Activated T-helper 2 cell treated with anti-CD3 and anti-CD28 coated beads, Interferon-gamma antibody, Interleukin-2, Interleukin-4, amounts not matched to agents 10 μg/mL and 5 μg/mL and 100 μg/mL, durations not matched to agents 14 hours and 24 hours and 36 hours (primary cell): ENCODE measurements at regions not wholly inside any gene's neighbourhood (a gene's known extent, or its start where the extent isn't known, plus 50 kb on each side); places are given as distances from the start of the nearest gene placed in this dataset.
"Not testable (repeated sequence)": the region's sequence is repeated elsewhere in the genome, so short reads cannot be mapped to it uniquely, and the experiment has no call there.

Experiments used
- DNase-seq: peaks from one replicate; pipeline ENCODE4 v3.0.0; 2021; ENCODE audit warnings: low spot score
- H3K27ac Mint-ChIP-seq: one replicate; pipeline ENCODE4 v1.8.0; 2021; ENCODE audit warnings: mixed read lengths
- H3K27me3 Mint-ChIP-seq: one replicate; pipeline ENCODE4 v1.8.0; 2021; ENCODE audit warnings: low read depth, mixed read lengths
- H3K36me3 Mint-ChIP-seq: one replicate; pipeline ENCODE4 v1.8.0; 2021; ENCODE audit warnings: low read depth, mixed read lengths
- H3K4me1 Mint-ChIP-seq: one replicate; pipeline ENCODE4 v1.8.0; 2021; ENCODE audit warnings: low read depth, mixed read lengths
- H3K4me3 Mint-ChIP-seq: one replicate; pipeline ENCODE4 v1.8.0; 2021; ENCODE audit warnings: low read depth, mild to moderate bottlenecking, moderate library complexity, mixed read lengths
- H3K9me3 Mint-ChIP-seq: one replicate; pipeline ENCODE4 v1.8.0; 2021; ENCODE audit warnings: mixed read lengths
- intact Hi-C: fragments of 100-400 bp; cut with micrococcal nuclease; formaldehyde crosslinking; loops from one replicate; pipeline ENCODE4 v1.15.1; 2023

DNA sequence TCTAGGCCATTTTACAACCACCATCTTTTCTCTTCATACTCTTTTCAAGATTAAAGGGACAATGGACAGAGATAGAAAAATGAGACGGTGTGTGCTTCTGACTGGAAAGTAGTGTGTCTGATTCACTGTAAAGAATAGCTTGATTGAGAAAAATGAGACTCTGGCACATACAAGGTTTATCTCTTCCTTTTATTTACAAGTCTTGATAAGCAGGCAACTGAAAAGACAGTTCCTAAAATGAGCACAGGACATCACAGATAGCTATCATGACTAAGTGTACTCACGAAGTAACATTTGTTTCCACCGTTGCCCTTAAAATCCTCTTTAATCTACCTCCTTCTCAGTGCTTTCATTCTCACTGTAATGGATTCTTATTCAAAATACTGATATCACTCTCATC lies 383.0 kb downstream of the TBC1D32 start:
- no peaks in the 10 kb centered on the region for H3K27me3 Mint-ChIP-seq
- H3K4me1 Mint-ChIP-seq, result no peaks in the 10 kb centered on the region
- no peaks in the 10 kb centered on the region for H3K36me3 Mint-ChIP-seq
- no peak overlapping the region for H3K27ac Mint-ChIP-seq
- DNase-seq, result no peak
- H3K9me3 Mint-ChIP-seq, result no peaks in the 10 kb centered on the region
- intact Hi-C loops, result no loop called here
- no peak overlapping the region for H3K4me3 Mint-ChIP-seq

DNA sequence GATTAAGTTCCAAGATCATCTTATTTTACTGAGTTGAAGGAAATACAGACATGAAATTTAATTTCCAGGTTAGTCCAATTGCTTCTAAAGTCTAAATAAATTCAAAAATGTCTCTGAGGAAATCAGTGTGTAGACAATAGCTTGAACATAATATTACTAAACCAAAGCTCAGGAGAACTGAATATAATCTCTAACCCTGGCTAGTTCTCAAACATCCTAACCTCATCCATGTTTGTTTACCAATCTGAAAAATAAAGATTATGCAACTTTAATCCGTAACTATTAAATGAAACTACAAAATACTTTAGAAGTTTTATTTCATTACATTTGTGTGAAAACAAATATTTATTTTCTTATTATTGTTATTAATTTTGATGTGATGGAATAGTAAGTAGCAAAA lies 387.2 kb downstream of the TBC1D32 start:
- no peaks in the 10 kb centered on the region for H3K36me3 Mint-ChIP-seq
- no peak overlapping the region for H3K27ac Mint-ChIP-seq
- no peak overlapping the region for H3K4me3 Mint-ChIP-seq
- no peak for DNase-seq
- H3K9me3 Mint-ChIP-seq, result no peaks in the 10 kb centered on the region
- intact Hi-C loops, result no loop called here
- H3K27me3 Mint-ChIP-seq, result no peaks in the 10 kb centered on the region
- no peaks in the 10 kb centered on the region for H3K4me1 Mint-ChIP-seq

DNA sequence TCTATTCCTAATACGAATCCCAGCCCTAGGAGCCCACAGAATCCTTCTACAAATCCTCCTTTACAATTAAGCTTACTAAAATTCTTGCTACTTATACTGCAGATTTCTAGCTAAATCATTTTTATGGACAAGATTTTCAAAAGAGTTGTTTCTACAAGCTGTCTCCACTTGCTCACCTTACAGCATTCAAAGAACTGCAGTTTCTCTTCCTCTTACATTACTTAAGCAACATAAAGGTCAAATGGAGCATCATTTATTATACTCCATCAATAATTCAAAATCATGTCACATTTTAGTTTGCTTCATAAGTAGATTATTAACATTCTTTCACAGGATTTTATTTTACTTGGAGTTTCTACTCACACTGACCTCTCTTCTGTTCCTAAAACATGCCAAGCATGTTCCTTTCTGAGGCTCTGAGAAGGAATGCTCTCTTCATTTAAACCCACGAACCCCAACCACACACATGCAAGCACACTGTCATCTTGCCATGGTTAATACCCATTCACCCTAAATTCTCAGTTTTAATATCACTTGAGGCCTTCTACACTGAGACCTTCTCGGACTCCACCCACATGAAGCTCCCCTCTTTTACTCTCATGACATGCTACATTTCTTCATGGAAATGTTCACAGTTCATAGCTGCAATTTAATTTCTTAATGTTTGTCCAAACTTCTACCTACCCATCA lies 388.2 kb downstream of the TBC1D32 start:
- no peaks in the 10 kb centered on the region for H3K9me3 Mint-ChIP-seq
- DNase-seq, result no peak
- H3K27me3 Mint-ChIP-seq, result no peaks in the 10 kb centered on the region
- no peak overlapping the region for H3K27ac Mint-ChIP-seq
- H3K36me3 Mint-ChIP-seq, result no peaks in the 10 kb centered on the region
- no peak overlapping the region for H3K4me3 Mint-ChIP-seq
- intact Hi-C loops, result no loop called here
- H3K4me1 Mint-ChIP-seq, result no peaks in the 10 kb centered on the region

DNA sequence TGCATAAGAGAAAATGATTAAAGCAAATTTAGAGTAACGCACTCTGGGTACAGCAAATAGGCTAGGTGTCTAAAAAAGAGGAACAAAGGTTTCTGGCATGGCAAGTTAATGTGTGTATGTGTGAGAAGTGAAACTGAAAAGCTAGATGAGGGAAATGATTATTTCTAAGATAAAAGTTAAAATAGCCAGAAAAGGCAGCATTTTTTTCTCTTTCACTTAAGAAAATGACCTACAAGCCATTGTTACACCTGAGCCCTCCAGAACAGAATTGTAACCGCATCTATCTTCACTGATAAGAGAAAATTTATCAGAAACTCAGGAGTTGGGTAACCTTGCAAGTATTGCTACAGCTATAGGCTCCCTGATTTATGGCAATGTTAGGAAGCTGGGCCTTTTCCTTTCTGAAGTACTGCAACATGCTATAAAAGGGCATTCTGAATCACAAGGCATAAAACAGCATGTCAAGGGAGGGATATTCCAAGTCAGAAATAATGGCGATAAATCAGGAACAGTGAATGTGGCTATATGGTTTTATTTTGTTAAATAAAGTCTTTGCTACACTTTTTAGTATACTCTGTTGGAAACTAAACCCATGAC lies 395.3 kb downstream of the TBC1D32 start:
- Mint-ChIP-seq H3K36me3 (no peaks in the 10 kb centered on the region), H3K9me3 (no peaks in the 10 kb centered on the region), H3K27me3 (no peaks in the 10 kb centered on the region), H3K4me1 (no peaks in the 10 kb centered on the region), H3K4me3 (no peak overlapping the region), H3K27ac (no peak overlapping the region)
- intact Hi-C loops, result no loop called here
- no peak for DNase-seq

DNA sequence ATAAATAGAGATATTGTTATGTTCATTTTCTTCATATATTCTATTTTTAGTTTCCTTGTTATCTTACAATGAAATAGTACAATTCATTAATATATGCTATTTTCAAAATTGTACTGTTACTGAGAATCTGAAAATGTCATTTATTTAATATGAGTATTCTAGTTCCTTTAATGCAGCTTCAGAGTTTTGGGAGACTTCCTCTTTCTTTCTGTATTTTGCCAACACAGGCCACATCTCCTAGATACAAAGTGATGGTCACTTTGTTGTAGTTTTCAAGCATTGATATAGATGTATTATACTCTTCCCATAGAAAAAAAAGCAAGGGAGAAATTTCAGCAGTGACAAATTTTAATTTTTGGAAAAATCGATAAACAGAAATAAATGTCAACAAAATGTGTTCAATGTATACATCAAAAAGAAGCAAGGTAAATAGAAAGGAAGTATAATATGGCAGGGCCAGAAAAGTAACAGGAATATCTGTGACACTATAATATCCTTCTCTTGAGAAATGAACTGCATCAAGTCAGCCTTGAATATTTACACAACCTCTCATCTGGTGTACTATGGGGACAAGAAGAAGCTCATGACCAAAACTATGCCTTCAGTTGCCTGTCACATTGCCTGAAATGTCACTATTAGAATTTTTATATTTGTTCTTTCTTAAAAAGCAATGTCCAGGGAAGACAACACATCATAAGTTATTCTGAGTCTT lies 396.0 kb downstream of the TBC1D32 start:
- no peaks in the 10 kb centered on the region for H3K36me3 Mint-ChIP-seq
- intact Hi-C loops, result no loop called here
- H3K4me3 Mint-ChIP-seq, result no peak overlapping the region
- no peaks in the 10 kb centered on the region for H3K4me1 Mint-ChIP-seq
- no peaks in the 10 kb centered on the region for H3K27me3 Mint-ChIP-seq
- no peaks in the 10 kb centered on the region for H3K9me3 Mint-ChIP-seq
- DNase-seq, result no peak
- H3K27ac Mint-ChIP-seq, result no peak overlapping the region

DNA sequence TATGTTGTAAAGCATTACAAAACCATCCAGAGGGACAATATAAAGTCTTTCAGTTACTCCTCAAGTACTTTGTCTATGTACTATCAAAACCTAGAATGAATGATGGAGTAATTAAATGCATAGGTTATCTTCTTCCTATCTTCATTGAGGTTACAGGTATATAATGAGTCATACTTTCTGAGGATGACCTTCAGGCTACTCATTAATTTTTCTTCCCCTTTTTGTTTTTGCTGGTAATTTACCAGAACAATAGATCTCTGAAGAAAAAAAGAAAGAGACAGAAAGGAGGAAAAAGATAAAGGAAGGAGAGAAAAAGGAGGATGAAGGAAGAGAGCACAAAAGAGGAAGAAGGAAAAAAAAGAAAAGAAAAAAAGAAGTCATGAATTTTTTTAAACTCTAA lies 398.4 kb downstream of the TBC1D32 start:
- Mint-ChIP-seq H3K27ac (no peak overlapping the region), H3K4me3 (no peak overlapping the region), H3K36me3 (no peaks in the 10 kb centered on the region), H3K27me3 (no peaks in the 10 kb centered on the region), H3K4me1 (no peaks in the 10 kb centered on the region), H3K9me3 (no peaks in the 10 kb centered on the region)
- intact Hi-C loops, result no loop called here
- DNase-seq, result no peak

DNA sequence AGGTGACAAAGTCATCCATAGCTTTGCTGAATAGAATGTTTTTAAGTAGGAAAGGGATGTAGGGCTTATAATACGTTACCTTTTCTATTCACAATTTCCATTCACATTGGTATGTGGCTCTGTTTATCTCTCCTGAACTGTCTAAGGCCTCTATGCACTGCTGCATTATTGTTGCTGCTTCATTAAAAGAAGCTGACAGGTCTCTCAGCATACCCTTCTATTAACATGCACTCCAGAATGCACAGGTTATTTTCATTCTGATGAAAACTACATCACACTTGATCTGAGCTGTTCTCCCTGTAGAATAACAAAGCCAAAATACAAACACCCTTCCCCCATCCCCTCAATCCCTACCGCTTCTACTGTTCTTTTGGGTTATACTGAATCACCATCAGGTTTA lies 399.3 kb downstream of the TBC1D32 start:
- Mint-ChIP-seq H3K9me3 (no peaks in the 10 kb centered on the region), H3K27me3 (no peaks in the 10 kb centered on the region)

DNA sequence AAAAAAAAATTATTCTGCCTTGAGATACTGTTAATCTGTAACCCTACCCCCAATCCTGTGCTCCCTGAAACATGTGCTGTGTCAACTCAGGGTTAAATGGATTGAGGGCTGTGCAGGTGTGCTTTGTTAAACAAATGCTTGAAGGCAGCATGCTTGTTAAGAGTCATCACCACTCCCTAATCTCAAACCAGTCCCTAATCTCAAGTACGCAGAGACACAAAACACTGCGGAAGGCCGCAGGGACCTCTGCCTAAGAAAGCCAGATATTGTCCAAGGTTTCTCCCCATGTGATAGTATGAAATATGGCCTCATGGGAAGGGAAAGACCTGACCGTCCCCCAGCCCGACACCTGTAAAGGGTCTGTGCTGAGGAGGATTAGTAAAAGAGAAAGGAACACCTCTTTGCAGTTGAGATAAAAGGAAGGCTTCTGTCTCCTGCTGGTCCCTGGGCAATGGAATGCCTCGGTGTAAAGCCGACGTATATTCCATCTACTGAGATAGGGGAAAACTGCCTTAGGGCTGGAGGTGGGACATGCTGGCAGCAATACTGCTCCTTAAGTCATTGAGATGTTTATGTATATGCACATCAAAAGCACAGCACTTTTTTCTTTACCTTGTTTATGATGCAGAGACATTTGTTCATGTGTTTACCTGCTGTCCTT lies 402.6 kb downstream of the TBC1D32 start:
- H3K4me3 Mint-ChIP-seq, H3K9me3 Mint-ChIP-seq, H3K27ac Mint-ChIP-seq, H3K36me3 Mint-ChIP-seq, intact Hi-C loops, H3K4me1 Mint-ChIP-seq, H3K27me3 Mint-ChIP-seq, DNase-seq: not testable (repeated sequence)

More for the DNA sequence above, 399.3 kb downstream of the TBC1D32 start:
- Mint-ChIP-seq H3K4me1 (no peaks in the 10 kb centered on the region), H3K27ac (no peak overlapping the region), H3K4me3 (no peak overlapping the region), H3K36me3 (no peaks in the 10 kb centered on the region)
- intact Hi-C loops, result no loop called here
- DNase-seq, result no peak

DNA sequence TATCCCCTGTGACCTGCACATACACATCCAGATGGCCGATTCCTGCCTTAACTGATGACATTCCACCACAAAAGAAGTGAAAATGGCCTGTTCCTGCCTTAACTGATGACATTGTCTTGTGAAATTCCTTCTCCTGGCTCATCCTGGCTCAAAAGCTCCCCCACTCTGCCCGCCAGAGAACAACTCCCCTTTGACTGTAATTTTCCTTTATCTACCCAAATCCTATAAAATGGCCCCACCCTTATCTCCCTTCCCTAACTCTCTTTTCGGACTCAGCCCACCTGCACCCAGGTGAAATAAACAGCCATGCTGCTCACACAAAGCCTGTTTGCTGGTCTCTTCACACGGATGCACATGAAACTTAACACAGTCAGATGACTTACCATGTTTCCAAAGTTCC lies 403.8 kb downstream of the TBC1D32 start:
- H3K4me3 Mint-ChIP-seq, H3K27me3 Mint-ChIP-seq, H3K9me3 Mint-ChIP-seq, H3K27ac Mint-ChIP-seq, intact Hi-C loops, H3K36me3 Mint-ChIP-seq, DNase-seq, H3K4me1 Mint-ChIP-seq: not testable (repeated sequence)

DNA sequence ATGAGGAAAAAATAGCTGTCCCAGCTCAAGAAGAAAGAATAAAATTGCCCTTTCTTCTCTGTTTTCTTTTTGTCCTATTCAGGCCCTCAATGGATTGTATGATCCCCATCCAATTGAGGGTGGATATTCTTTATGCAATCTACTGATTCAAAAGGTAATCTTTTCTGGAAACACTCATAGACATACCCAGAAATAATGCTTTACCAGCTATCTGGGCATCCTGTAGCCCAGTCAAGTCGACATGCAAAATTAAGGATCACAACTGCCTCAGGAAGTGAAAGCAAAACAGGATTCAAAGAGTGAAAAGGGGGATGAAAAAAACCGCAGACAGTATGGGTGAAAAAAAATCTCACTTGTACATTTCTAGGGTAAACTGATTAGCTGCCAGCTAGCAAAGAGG lies 410.1 kb downstream of the TBC1D32 start:
- no peak for DNase-seq
- Mint-ChIP-seq H3K36me3 (no peaks in the 10 kb centered on the region), H3K4me1 (no peaks in the 10 kb centered on the region), H3K9me3 (no peaks in the 10 kb centered on the region), H3K4me3 (no peak overlapping the region), H3K27me3 (no peaks in the 10 kb centered on the region), H3K27ac (no peak overlapping the region)
- intact Hi-C loops, result no loop called here

DNA sequence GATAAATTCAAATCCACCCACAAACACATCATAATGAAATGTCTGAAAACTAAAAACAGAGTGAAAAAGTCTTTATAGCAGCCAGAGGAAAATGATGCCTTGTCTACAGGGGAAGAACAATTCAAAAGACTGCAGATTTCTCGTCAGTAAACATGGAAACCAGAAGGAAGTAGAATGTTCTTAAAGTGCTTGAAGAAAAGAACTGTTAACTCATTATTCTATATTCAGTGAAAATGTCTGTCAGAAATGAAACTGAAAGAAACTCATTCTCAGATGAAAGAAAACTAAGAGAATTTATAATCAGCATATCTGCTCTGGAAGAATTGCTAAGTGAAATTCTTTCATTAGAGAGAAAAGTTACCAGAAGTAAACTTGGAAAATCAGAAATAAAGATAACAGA lies 416.1 kb downstream of the TBC1D32 start:
- H3K27ac Mint-ChIP-seq, result no peak overlapping the region
- H3K27me3 Mint-ChIP-seq, result no peaks in the 10 kb centered on the region
- H3K9me3 Mint-ChIP-seq, result peaks cover 3% of the 10 kb centered on the region
- intact Hi-C loops, result no loop called here
- H3K36me3 Mint-ChIP-seq, result no peaks in the 10 kb centered on the region
- H3K4me1 Mint-ChIP-seq, result no peaks in the 10 kb centered on the region
- H3K4me3 Mint-ChIP-seq, result no peak overlapping the region
- DNase-seq, result no peak

DNA sequence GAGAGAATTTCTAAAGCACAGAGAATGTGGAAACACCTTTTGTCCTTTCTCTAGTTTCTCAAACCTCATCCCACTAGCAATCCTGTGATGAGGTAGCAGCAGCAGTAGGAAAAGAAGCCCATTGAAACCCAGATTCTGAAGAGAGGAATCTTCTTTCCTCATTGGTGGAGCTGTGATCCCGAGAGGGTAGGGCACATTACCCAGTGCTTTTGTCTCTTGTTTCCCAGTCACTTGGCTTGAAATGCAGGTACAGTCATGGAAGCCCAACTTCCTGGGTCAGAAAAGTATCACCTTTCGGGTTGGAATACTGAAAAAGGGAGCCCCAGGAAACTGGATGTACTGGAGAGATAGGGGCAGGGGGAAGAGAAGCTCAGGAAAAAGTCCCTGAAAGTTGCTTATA lies 417.4 kb downstream of the TBC1D32 start:
- Mint-ChIP-seq H3K9me3 (peaks cover 3% of the 10 kb centered on the region), H3K4me1 (no peaks in the 10 kb centered on the region), H3K27me3 (no peaks in the 10 kb centered on the region), H3K36me3 (no peaks in the 10 kb centered on the region), H3K4me3 (no peak overlapping the region), H3K27ac (no peak overlapping the region)
- DNase-seq, result no peak
- intact Hi-C loops, result no loop called here

DNA sequence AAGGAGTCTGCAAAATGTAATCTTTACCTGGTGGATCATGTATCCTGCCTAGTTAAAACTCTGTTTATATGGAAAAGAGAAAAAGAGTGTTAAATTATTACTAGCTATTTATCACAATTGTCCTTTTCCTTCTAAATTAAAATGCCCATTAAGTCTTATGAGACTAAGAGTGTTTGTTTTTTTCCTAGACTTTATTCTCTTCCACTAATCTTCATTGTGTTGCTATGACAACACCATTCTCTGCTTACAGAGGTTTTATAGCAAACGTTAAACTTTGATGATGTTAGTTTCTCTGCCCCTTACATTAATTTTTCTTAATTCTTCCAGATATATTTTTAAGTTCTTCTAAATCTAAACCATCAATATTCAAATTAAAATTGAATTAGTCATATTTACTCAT lies 420.8 kb downstream of the TBC1D32 start:
- no peaks in the 10 kb centered on the region for H3K36me3 Mint-ChIP-seq
- intact Hi-C loops, result no loop called here

More for the DNA sequence above, 420.8 kb downstream of the TBC1D32 start:
- H3K27ac Mint-ChIP-seq, result no peak overlapping the region
- peaks cover 3% of the 10 kb centered on the region for H3K9me3 Mint-ChIP-seq
- H3K27me3 Mint-ChIP-seq, result no peaks in the 10 kb centered on the region
- DNase-seq, result no peak
- no peaks in the 10 kb centered on the region for H3K4me1 Mint-ChIP-seq
- H3K4me3 Mint-ChIP-seq, result no peak overlapping the region
